GM12873 (cell line): ENCODE measurements at regions not wholly inside any gene's neighbourhood (a gene's known extent, or its start where the extent isn't known, plus 50 kb on each side); places are given as distances from the start of the nearest gene placed in this dataset.

ENCODE experiments used
- CTCF ChIP-seq: IDR thresholded peaks from 2 replicates; pipeline ENCODE4 v1.5.1; 2012; ENCODE audit warnings: low read depth, mild to moderate bottlenecking, moderate library complexity, low read length, control low read depth; ENCODE audit not compliant: insufficient read depth; ENCODE audit errors: missing control alignments

GRCh38 chr3:145118303-145118702, 1042.7 kb downstream of the PLOD2 start:
- TF ChIP-seq CTCF: no peak

- no peak for TF ChIP-seq CTCF
These were observed 1035.9 kb downstream of the PLOD2 start for GRCh38 chr3:145124900-145125678.

- no peak for TF ChIP-seq CTCF
These were observed 1027.7 kb downstream of the PLOD2 start for GRCh38 chr3:145133281-145133680.

GRCh38 chr3:145134738-145135137, 1026.2 kb downstream of the PLOD2 start:
- TF ChIP-seq CTCF: no peak

GRCh38 chr3:145144361-145144760, 1016.6 kb downstream of the PLOD2 start:
- no peak for TF ChIP-seq CTCF

GRCh38 chr3:145145461-145145860, 1015.5 kb downstream of the PLOD2 start:
- no peak for TF ChIP-seq CTCF

GRCh38 chr3:145159640-145160039, 1001.3 kb downstream of the PLOD2 start:
- no peak for TF ChIP-seq CTCF
